Right ventricle myocardium inferior (tissue), 1 donor: ENCODE measurements at regions not wholly inside any gene's neighbourhood (a gene's known extent, or its start where the extent isn't known, plus 50 kb on each side); places are given as distances from the start of the nearest gene placed in this dataset.

Experiments used
- ATAC-seq: fragments of 200-7000 bp; cut with Tn5 transposase; one replicate; pipeline ENCODE4 v1.9.1; 2020; ENCODE audit warnings: mild to moderate bottlenecking, moderate library complexity
- DNase-seq: peaks from one replicate; pipeline ENCODE4 v3.0.0; 2021; ENCODE audit errors: missing footprints
- intact Hi-C: fragments of 100-400 bp; cut with DNase I; formaldehyde crosslinking; loops from one replicate; pipeline ENCODE4 v1.11.0; 2022
- donor health status: DM: no; HTN: yes; CAD: no; lungs with severe emphysema.

GRCh38 chr6:4463236-4463635, 313.0 kb upstream of the CDYL start:
- no peak for DNase-seq
- no peak for ATAC-seq
- intact Hi-C loops = loop anchor here (5.0 to 10.0 kb wide), 3 partner anchors 116 to 472 kb away; no protein-coding TSS in a partner anchor

GRCh38 chr6:4460586-4461475, 315.4 kb upstream of the CDYL start:
- intact Hi-C loops = loop anchor here (5.0 to 10.0 kb wide), 3 partner anchors 114 to 474 kb away; no protein-coding TSS in a partner anchor
- ATAC-seq (peak; percentile 94), DNase-seq (peak; percentile 89)

- ATAC-seq (no peak), DNase-seq (no peak)
- intact Hi-C loops = loop anchor here (5.0 to 10.0 kb wide), 3 partner anchors 113 to 475 kb away; no protein-coding TSS in a partner anchor
These were observed 316.2 kb upstream of the CDYL start for GRCh38 chr6:4459996-4460395.

GRCh38 chr6:4459032-4459431, 317.2 kb upstream of the CDYL start:
- ATAC-seq = peak; percentile 9
- intact Hi-C loops = no loop called here
- DNase-seq = no peak

- ATAC-seq = no peak
- intact Hi-C loops = loop anchor here (5.0 kb wide), 1 partner anchor 99 kb away; no protein-coding TSS in a partner anchor
- DNase-seq = no peak
These were observed 316.3 kb upstream of the ECI2 start for GRCh38 chr6:4451718-4452117.

- intact Hi-C loops = loop anchor here (5.0 kb wide), 1 partner anchor 99 kb away; no protein-coding TSS in a partner anchor
- DNase-seq (no peak), ATAC-seq (no peak)
These were observed 315.7 kb upstream of the ECI2 start for GRCh38 chr6:4451081-4451480.

GRCh38 chr6:4450237-4450636, 314.9 kb upstream of the ECI2 start:
- intact Hi-C loops = loop anchor here (5.0 kb wide), 1 partner anchor 98 kb away; no protein-coding TSS in a partner anchor
- no peak for ATAC-seq
- DNase-seq = no peak

- DNase-seq (no peak), ATAC-seq (no peak)
- intact Hi-C loops = no loop called here
These were observed 314.0 kb upstream of the ECI2 start for GRCh38 chr6:4449409-4449808.

GRCh38 chr6:4448841-4449240, 313.5 kb upstream of the ECI2 start:
- ATAC-seq (no peak), DNase-seq (no peak)
- intact Hi-C loops = no loop called here

GRCh38 chr6:4447639-4448330, 312.4 kb upstream of the ECI2 start:
- DNase-seq = no peak
- ATAC-seq = no peak
- intact Hi-C loops = no loop called here

- no peak for DNase-seq
- ATAC-seq = peak; percentile 81
- intact Hi-C loops = no loop called here
These were observed 311.6 kb upstream of the ECI2 start for GRCh38 chr6:4446982-4447381.

- ATAC-seq (no peak), DNase-seq (no peak)
- intact Hi-C loops = no loop called here
These were observed 306.6 kb upstream of the ECI2 start for GRCh38 chr6:4441981-4442434.

- DNase-seq (no peak), ATAC-seq (no peak)
- intact Hi-C loops = no loop called here
These were observed 303.8 kb upstream of the ECI2 start for GRCh38 chr6:4439159-4439558.

GRCh38 chr6:4437342-4437741, 302.0 kb upstream of the ECI2 start:
- intact Hi-C loops = no loop called here
- ATAC-seq = no peak
- no peak for DNase-seq

- no peak for DNase-seq
- no peak for ATAC-seq
- intact Hi-C loops = no loop called here
These were observed 300.6 kb upstream of the ECI2 start for GRCh38 chr6:4435981-4436445.

GRCh38 chr6:4434655-4435054, 299.3 kb upstream of the ECI2 start:
- intact Hi-C loops = no loop called here
- ATAC-seq (no peak), DNase-seq (no peak)

GRCh38 chr6:4433199-4433598, 297.8 kb upstream of the ECI2 start:
- intact Hi-C loops = no loop called here
- DNase-seq (no peak), ATAC-seq (peak; percentile 64)

- no peak for ATAC-seq
- intact Hi-C loops = no loop called here
- DNase-seq = no peak
These were observed 291.6 kb upstream of the ECI2 start for GRCh38 chr6:4426968-4427367.

GRCh38 chr6:4421837-4422236, 286.5 kb upstream of the ECI2 start:
- no peak for ATAC-seq
- no peak for DNase-seq
- intact Hi-C loops = no loop called here
